Inflammatory macrophage treated with lipopolysaccharide for 1 hour (primary cell): ENCODE measurements at regions not wholly inside any gene's neighbourhood (a gene's known extent, or its start where the extent isn't known, plus 50 kb on each side); places are given as distances from the start of the nearest gene placed in this dataset.

Source experiments
- DNase-seq, 2 donors: peaks; one replicate each; pipeline ENCODE4 v3.0.0-alpha.2; 2020 to 2022

DNA sequence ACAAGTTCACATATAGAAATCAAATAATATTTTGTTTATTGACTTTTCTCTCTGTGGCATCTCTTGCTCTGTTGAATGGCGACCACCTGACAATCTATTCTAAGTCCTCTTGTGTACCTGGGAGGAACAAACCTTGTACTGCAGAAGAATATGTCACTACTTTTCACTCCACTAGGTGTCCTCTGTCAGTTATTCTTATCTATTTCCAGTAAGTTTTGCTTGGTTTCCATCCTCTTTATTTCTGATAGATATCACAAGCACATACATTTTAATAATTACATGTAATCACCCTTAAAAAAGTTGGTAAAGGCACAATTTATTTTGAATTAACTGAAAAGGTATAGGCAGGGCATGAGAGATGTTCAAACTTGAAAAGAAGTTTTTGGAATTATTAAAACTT is 238.4 kb downstream of the SNCA start:
- DNase-seq: peak in 1 of 2 donors; percentile 4

DNA sequence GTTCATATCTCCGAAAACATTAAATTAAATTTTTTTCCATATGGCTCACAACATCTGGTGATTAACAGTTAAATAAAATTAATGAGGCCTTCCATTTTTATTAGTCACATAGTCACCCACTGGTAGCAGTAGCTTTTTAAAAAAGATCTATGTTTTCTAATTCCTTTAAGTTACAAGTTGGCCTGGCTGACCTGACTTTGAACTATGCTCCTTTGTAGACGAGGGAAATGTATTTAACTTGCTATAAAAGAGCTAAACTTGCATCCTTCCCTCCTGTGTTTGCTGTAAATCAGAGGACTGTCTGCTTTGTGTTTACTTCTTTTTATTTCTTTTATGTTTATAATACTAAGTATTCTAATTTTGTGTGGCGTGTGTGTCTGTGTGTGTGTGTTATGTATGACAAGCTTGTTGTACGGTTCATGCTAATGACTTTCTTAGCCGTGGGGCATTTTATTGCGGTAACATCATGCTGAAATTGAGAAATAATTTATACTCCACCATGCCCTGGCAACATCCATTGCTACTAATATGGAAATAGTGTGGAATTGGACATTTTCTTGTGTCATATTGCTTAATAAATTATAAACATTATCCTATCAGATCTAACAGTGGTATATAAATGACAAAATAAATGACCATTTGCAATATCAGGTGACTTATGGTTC is 241.7 kb downstream of the SNCA start:
- no peak for DNase-seq

GRCh38 chr4:89590128-89590527 is 246.8 kb downstream of the SNCA start:
- no peak for DNase-seq

DNA sequence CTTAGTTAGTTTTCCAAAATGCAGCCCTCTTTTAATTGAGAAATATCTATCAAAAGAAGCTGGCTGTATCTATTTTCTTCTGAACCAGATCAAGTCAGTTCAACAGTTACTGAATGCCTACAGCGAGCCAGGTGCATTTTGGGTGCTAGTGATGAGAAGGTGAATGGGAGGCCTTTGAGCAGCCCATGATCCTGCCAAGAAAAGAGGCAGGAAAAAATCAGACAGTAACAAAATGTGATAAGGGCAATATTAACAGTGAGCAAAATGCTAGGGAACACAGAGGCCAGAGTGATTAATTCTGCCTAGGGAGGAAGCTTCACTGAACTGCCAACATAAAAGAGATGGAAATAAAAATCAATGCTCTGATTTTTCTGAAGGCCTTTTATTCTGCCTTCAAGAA is 248.5 kb downstream of the SNCA start:
- DNase-seq: no peak

DNA sequence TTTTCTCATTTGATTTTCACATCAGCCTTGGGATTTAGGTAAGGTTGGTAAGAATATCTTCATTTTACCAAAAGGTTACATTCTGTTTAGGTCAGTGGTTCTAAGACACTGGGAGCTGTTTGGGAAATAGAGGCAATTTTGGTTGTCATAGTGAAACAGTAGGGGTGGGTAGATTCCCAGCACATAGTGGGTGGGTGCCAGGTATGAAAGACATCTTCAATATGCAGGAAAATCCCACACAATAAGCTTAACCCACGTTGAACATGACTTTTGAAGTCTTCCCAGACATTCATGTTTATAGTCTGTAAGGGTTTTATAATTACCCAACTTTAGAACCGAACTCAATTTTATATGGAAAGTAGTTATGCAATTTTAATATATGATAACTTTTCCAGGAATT is 249.6 kb downstream of the SNCA start:
- DNase-seq: no peak

- DNase-seq: no peak
Observed at GRCh38 chr4:89586864-89587263, 250.1 kb downstream of the SNCA start.

- DNase-seq: peak; percentile 5 to 50
Observed at GRCh38 chr4:89586318-89586717, 250.6 kb downstream of the SNCA start.

DNA sequence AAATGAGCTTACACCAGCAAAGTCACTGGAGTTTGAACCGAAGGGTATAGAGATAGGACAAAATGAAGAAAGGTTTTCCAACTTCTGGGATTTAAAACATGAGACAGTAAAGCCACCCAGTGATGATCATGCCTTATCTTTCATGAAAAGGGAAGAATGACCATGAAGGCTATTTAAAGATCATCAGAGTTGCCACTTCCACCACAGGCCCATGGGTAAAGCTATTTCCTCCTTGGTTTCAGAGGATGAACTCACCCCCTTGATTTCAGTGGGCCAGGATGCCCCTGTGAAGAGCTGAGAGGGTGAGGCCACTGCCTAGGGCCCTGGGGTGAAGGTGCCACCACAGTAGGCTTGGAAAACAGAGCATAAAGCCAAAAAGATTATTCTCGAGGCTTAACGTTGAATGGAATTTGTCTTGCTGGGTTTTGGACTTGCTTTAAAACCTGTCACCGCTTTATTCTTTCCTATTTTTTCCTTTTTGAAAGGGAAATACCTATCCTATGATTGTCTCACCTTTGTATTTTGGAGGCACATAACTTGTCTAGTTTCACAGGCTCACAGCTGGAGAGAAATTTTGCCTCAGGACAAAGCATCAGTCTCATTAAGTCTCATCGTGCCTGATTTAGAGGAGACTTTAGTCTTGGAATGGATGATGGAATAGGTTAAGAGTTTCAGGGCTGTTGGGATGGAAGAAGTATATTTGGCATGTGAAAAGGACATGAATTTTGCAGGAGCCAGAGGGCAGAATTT is 254.0 kb downstream of the SNCA start:
- peak in 1 of 2 donors; percentile 20 for DNase-seq

DNA sequence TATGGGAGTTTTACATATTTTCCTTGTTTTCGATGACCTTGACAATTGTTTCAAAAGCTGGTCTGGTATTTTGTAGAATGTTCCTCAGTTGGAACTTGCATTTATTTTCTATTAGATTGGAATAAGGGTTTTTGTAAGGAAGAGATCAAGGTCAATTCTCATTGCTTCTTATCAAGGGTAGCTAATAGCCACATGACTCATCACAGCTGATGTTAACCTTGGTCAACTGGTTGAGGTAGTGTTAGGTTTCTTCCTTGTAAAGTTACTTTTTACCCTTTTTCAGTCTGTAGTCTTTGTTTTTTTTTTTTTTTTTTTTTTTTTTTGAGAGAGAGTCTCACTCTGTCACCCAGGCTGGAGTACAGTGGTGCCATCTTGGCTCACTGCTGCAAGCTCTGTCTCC is 257.2 kb downstream of the SNCA start:
- DNase-seq: no peak

DNA sequence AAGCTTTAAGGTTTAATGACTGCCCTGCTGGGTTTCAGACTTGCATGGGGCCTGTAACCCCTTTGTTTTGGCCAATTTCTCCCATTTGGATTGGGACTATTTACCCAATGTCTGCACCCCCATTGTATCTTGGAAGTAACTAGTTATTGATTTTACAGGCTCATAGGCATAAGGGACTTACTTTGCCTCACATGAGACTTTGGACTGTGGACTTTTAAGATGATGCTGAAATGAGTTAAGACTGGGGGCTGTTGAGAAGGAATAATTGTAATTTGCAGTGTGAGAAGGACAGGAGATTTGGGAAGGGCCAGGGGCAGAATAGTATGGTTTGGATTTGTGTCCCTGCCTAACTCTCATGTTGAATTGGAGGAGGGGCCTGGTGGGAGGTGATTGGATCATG is 260.7 kb downstream of the SNCA start:
- no peak for DNase-seq

- DNase-seq: no peak
Observed at GRCh38 chr4:89575840-89576239, 261.1 kb downstream of the SNCA start.

DNA sequence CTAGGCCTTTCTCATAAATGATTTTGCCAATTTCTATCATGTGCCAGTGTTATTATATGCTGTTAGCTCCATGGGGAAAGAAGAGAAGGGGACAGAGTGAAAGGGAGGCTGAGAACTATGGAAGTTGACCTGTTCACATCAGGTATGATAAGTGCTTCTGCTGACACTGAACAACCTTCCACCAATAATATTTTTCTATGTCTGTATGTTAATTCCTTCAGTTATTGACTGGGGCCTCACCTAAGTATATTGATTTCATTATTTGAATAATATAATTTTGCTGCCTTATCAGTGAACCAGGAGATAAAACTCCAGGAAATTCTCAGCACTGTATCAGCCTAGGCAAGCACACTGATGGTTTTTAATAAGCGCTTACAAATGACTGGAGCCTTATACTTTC is 262.8 kb downstream of the SNCA start:
- no peak for DNase-seq

DNA sequence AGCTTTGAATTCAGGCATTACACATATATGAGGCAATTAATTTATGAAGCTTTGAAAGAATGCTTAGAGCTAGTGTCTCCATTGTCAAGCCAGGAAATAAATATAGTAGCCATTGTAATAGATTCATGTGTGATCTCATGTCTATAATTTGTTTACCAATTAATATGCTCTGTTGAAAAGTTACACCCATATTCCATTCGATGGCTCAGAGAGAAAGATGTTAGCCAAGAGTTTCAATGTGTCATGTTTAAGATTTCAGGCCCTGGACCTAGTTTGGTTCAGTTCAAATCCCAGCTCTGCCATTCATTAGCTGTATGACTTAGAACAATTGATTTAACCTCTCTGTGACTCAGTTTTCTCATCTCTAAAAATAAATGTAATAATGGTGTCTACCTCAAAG is 263.3 kb downstream of the SNCA start:
- no peak for DNase-seq

DNA sequence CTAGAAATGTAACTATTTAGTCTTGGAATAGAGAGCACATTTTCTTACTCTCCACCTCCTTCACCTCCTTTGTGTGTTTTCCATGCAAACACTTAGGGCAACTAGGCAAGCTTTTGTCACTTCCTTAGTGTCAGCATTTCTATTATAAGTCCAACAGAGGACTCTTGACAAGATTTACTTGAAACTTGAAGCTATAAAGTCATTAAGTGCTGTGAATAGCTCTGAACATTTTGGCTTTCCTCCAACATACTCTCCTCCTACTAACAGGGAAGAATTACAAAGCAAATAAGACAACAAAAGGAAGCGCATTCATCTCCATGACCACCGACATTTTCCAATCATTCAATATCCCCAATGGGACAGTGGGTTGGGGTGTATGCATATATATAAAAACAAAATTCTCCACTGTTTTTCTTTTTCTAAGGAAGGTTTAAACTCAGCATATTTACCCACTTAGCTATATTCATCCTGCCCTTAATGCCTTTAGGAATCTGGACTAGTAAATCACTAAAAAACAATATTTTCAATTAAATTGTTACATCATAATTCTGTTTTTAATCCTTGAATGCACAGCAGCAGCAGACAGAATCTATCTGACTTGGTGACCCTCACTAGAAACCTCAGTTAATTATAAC is 264.6 kb downstream of the SNCA start:
- no peak for DNase-seq

GRCh38 chr4:89570931-89571330 is 263.3 kb upstream of the GPRIN3 start:
- DNase-seq: no peak

- DNase-seq: no peak
Observed at GRCh38 chr4:89567936-89568335, 260.3 kb upstream of the GPRIN3 start.

- no peak for DNase-seq
Observed at GRCh38 chr4:89563431-89563830, 255.8 kb upstream of the GPRIN3 start.

- no peak for DNase-seq
Observed at GRCh38 chr4:89562746-89563145, 255.1 kb upstream of the GPRIN3 start.

DNA sequence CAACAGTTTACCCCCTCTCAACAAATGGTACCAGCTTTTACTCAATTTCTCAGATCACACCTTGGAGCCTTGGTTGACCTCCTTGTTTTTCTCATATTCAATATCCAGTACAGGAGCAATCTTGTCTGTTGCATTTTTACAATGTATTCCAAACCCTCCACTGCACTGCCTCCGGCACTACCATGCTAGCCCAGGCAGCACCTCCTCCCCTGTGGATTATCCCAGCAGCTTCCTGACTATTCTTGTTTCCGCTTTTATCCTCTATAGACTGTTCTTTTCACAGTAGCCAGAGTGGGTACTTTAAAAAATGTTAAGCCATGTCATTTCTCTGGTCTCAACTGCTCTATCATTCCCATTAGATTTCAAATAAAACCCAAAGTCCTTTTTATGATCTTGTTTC is 253.4 kb upstream of the GPRIN3 start:
- DNase-seq: no peak

DNA sequence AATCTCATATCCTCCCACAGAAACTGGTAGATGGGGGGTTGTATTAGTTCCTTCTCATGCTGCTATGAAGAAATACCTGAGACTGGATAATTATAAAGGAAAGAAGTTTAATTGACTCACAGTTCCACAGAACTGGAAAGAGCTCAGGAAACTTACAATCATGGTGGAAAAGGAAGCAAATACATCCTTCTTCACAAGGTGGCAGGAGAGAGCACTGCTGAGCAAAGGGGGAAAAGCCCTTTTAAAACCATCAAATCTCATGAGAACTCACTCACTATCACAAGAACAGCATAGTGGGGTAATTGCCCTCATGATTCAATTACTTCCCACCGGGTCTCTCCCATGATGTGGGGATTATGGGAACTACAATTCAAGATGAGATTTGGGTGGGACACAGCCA is 250.5 kb upstream of the GPRIN3 start:
- DNase-seq: peak; percentile 20

DNA sequence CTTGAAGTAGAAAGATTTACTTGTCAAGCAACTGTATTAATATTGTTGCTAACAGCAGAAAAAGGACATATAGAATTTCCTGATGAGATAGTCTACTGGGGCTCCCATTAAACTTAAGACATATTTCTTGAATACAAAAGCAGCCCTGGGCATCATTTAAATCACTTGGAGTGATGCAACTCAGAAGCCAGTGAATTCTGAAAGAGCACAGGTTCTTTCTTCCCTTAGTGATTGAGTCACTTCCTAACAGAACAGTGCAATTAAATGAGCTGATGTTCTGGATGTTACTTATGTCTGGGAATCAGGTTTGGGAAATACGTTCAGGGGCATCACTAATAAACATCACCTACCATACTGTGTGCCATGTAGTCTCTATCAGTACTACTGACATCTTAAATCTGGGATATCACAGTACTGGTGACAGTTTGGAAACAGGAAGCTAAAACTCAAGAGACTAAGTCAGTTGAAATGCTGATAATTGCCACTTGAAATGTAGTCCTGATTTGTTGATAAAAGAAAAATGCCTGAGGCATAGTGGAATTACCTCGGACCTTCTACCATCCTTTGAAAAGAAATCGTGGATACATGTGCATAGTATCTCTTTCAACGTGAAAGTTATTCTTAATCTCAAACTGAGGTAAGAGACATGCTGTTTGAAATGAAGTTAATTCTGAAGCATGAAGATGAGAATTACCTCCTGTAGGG is 249.2 kb upstream of the GPRIN3 start:
- DNase-seq: no peak

GRCh38 chr4:89551191-89551590 is 243.6 kb upstream of the GPRIN3 start:
- no peak for DNase-seq

- DNase-seq: no peak
Observed at GRCh38 chr4:89549907-89550306, 242.3 kb upstream of the GPRIN3 start.

GRCh38 chr4:89545315-89545714 is 237.7 kb upstream of the GPRIN3 start:
- no peak for DNase-seq
